ENCODE measurements at regions not wholly inside any gene's neighbourhood (a gene's known extent, or its start where the extent isn't known, plus 50 kb on each side); places are given as distances from the start of the nearest gene placed in this dataset.

DNA sequence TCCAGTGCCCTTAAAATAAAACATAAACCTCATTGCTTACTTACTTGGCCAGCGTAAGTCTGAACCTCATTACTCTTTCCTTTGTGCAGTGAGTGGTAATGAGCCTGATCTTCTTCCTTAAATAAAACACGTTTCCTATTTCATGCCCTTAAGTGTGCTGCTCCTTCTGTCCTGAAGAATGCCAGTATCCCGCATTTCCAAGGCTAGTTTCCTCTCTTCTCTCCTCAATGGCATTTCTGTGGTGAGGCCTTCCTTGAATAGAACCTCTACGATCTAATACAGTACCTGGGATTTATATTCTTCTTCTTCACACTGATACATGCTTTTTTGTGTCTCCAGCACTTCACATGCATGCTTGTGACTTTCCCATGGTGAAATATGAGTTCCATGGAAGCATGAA is 523.4 kb upstream of the CDH4 start:
- Histone ChIP-seq H2BK120ac (replicated peaks; ENCODE audit: low read depth, low read length) (peak overlapping the region; percentile 27), H3K79me1 (ENCODE audit: low read depth, low read length) (no peaks in the 10 kb centered on the region), H4K8ac (ENCODE audit: extremely low read depth, insufficient read depth, low read length) (no peak overlapping the region), H3K4ac (replicated peaks; ENCODE audit: insufficient read length, low read depth, low read length) (no peak overlapping the region), H4K20me1 (replicated peaks in 1 of 2; ENCODE audit: control insufficient read depth in 1 of 2, insufficient read depth in 2 of 2, low read length in 2 of 2) (no peaks in the 10 kb centered on the region), H4K5ac (ENCODE audit: insufficient read length, low read depth, low read length) (no peak overlapping the region), H3K4me3 (ENCODE audit: extremely low read depth in 1 of 4, insufficient read depth in 2 of 4, low read depth in 3 of 4, low read length in 4 of 4) (peak overlapping the region in 1 of 4 experiments; percentile 9; a peak in 1 of 8 replicates), H3K79me2 (ENCODE audit: control insufficient read depth in 1 of 2, insufficient read depth in 2 of 2, low read length in 2 of 2) (no peaks in the 10 kb centered on the region), H2BK20ac (ENCODE audit: low read length) (peak overlapping the region; percentile 100), H2BK12ac (ENCODE audit: low read depth, low read length) (peak overlapping the region; percentile 99; the same call in 1 of the 2 replicates), H3K4me2 (ENCODE audit: insufficient read depth in 1 of 2, low read depth in 2 of 2, low read length in 2 of 2) (peak overlapping the region; percentile 40 to 54), H2AK5ac (ENCODE audit: low read depth, low read length) (peak overlapping the region; percentile 54; the same call in 1 of the 2 replicates), H3K9me3 (ENCODE audit: insufficient read depth in 2 of 2, low read depth in 1 of 2, low read length in 1 of 2) (peaks cover 2% of the 10 kb centered on the region in 2 experiments; a peak in 2 of 4 replicates), H3K14ac (ENCODE audit: insufficient read length) (no peak overlapping the region), H3K23ac (ENCODE audit: insufficient read length) (no peak overlapping the region), H3K27me3 (replicated peaks in 1 of 4; ENCODE audit: control insufficient read depth in 3 of 4, extremely low read depth in 1 of 4, insufficient read depth in 3 of 4, low read length in 3 of 4) (no peaks in the 10 kb centered on the region; a peak in 1 of 7 replicates), H2AFZ (ENCODE audit: low read length) (no peak overlapping the region), H3K23me2 (ENCODE audit: low read depth, low read length) (no peaks in the 10 kb centered on the region), H3K27ac (ENCODE audit: low read depth, low read length) (peak overlapping the region; percentile 24; the same call in 1 of the 2 replicates), H3K9ac (replicated peaks in 1 of 4; ENCODE audit: extremely low read depth in 1 of 4, low read depth in 3 of 4, low read length in 3 of 4) (no peak overlapping the region), H3K36me3 (ENCODE audit: control insufficient read depth in 2 of 4, insufficient read depth in 4 of 4, low read length in 3 of 4) (no peaks in the 10 kb centered on the region; a peak in 1 of 8 replicates), H3K56ac (replicated peaks; ENCODE audit: insufficient read length, low read depth, low read length) (no peak overlapping the region), H2BK15ac (ENCODE audit: low read length) (no peak overlapping the region), H3K18ac (ENCODE audit: extremely low read depth, low read length) (no peak overlapping the region), H2BK5ac (ENCODE audit: low read depth, low read length) (peak overlapping the region; percentile 74), H4K91ac (replicated peaks; ENCODE audit: insufficient read length, low read length) (peak overlapping the region; percentile 12), H3K4me1 (replicated peaks in 1 of 4; ENCODE audit: control insufficient read depth in 3 of 4, insufficient read depth in 4 of 4, low read length in 3 of 4) (peaks cover 11 to 24% (median 17%) of the 10 kb centered on the region in 4 experiments; a peak in 6 of 7 replicates)
- CTCF ChIA-PET (ENCODE audit: partially characterized antibody): interaction anchor here (5.2 kb wide), 1 partner anchor 10 kb away, joined by 20 read pairs; no protein-coding TSS in a partner anchor
- WGBS, 2 experiments (ENCODE audit: extremely low coverage in 1 of 2, insufficient coverage in 1 of 2, insufficient read length in 1 of 2, insufficient replicate concordance in 2 of 2, low coverage in 1 of 2, low lambda C conversion rate in 2 of 2, missing lambda C conversion rate in 1 of 2): 49% methylated on average over 4 of the region's 4 CpGs; no CpG with 5 or more reads in 1 of the 2 experiments
- no peak for TF ChIP-seq SAP30 (IDR thresholded peaks at IDR 0.05; ENCODE audit: insufficient read depth, insufficient replicate concordance, low read length)
- DNase-seq (ENCODE audit: low read depth in 1 of 2, low spot score in 2 of 2) (no peak), FAIRE-seq (no peak)
- POLR2A ChIA-PET (ENCODE audit: partially characterized antibody): interaction anchor here (1.1 kb wide), 1 partner anchor 19 kb away, joined by 3 read pairs; no protein-coding TSS in a partner anchor

Data from H1 (cell line).